Endothelial cell of umbilical vein (primary cell): ENCODE measurements at regions not wholly inside any gene's neighbourhood (a gene's known extent, or its start where the extent isn't known, plus 50 kb on each side); places are given as distances from the start of the nearest gene placed in this dataset.

Experiments
- BruUV-seq: library from RNA; stranded (reverse); fragments of 400-500 nt; replicated peaks from 2 replicates; lab custom pipeline; 2021; lab: Mats Ljungman, UMichigan
- CTCF ChIA-PET: fragments of 300-600, 350-600 bp; sonication (Branson Sonifier 250); formaldehyde crosslinking; loops from one replicate; lab custom pipeline; 2021; ENCODE audit warnings: antibody characterized with exemption, inconsistent platforms; lab: Charles Lee
- POLR2A ChIA-PET: fragments of 300-600, 350-600 bp; sonication (Branson Sonifier 250); formaldehyde crosslinking; loops from one replicate; lab custom pipeline; 2021; ENCODE audit warnings: antibody characterized with exemption, inconsistent platforms; lab: Charles Lee
- DNase-seq: peaks from one replicate; pipeline ENCODE4 v3.0.0-alpha.2; 2011; ENCODE audit warnings: low read depth, low spot score
- FAIRE-seq: peaks from 2 replicates; lab custom pipeline; 2011; peaks lifted over from hg19 to GRCh38; lab: Jason Lieb, UNC
- H2AFZ ChIP-seq: 2 replicates; pipeline ENCODE4 v1.6.0; 2012; ENCODE audit warnings: low read depth, low read length, control low read depth, inconsistent platforms
- H3K27ac ChIP-seq: 2 replicates; pipeline ENCODE4 v1.5.1; 2011; ENCODE audit warnings: low read depth, mild to moderate bottlenecking, control low read depth, low read length, moderate library complexity; ENCODE audit not compliant: insufficient read depth
- H3K27me3 ChIP-seq, 2 experiments: 2 replicates each; pipeline versions ENCODE4 v1.6.0 to v1.6.1; 2011; ENCODE audit warnings: low read length in 2 of 2, mixed read lengths in 1 of 2; ENCODE audit not compliant: control insufficient read depth in 2 of 2, insufficient read depth in 2 of 2
- H3K36me3 ChIP-seq, 2 experiments: 2 replicates in 1 of 2; 3 replicates in 1 of 2; pipeline ENCODE4 v1.5.1; 2011; ENCODE audit warnings: low read length in 2 of 2, mild to moderate bottlenecking in 1 of 2, moderate library complexity in 1 of 2; ENCODE audit not compliant: control insufficient read depth in 2 of 2, insufficient read depth in 2 of 2; ENCODE audit errors: extremely low read depth in 1 of 2
- H3K4me1 ChIP-seq: 3 replicates; pipeline ENCODE4 v1.5.1; 2011; ENCODE audit warnings: mild to moderate bottlenecking, low read length; ENCODE audit not compliant: control insufficient read depth, insufficient read depth; ENCODE audit errors: extremely low read depth
- H3K4me2 ChIP-seq: 2 replicates; pipeline ENCODE4 v1.6.1; 2011; ENCODE audit warnings: low read length, control low read depth, mixed read lengths; ENCODE audit not compliant: insufficient read depth
- H3K4me3 ChIP-seq, 3 experiments: fragments of 200-600 bp in 1 of 3; sonication (generic), shearing (Covaris generic) in 1 of 3; replicated peaks in 1 of 3; 2 replicates each; pipeline ENCODE4 v1.5.1; 2011 to 2016; ENCODE audit warnings: control low read depth in 3 of 3, low read length in 3 of 3, mild to moderate bottlenecking in 2 of 3, inconsistent platforms in 1 of 3, low read depth in 1 of 3, moderate library complexity in 1 of 3; ENCODE audit not compliant: insufficient read depth in 1 of 3
- H3K79me2 ChIP-seq: 2 replicates; pipeline ENCODE4 v1.6.0; 2012; ENCODE audit warnings: low read length, inconsistent platforms; ENCODE audit not compliant: control insufficient read depth, insufficient read depth
- H3K9ac ChIP-seq: replicated peaks from 2 replicates; pipeline ENCODE3; 2011; ENCODE audit warnings: low read length, control low read depth; ENCODE audit not compliant: insufficient read depth; ENCODE audit errors: extremely low read depth
- H3K9me1 ChIP-seq: replicated peaks from 3 replicates; pipeline ENCODE4 v1.6.0; 2011; ENCODE audit warnings: mild to moderate bottlenecking, low read length; ENCODE audit not compliant: control insufficient read depth, insufficient read depth; ENCODE audit errors: extremely low read depth
- H3K9me3 ChIP-seq: replicated peaks from 2 replicates; pipeline ENCODE4 v1.5.1; 2012; ENCODE audit warnings: low read length, inconsistent platforms; ENCODE audit not compliant: control insufficient read depth, insufficient read depth
- H4K20me1 ChIP-seq: replicated peaks from 2 replicates; pipeline ENCODE3; 2011; ENCODE audit warnings: mild to moderate bottlenecking, low read length; ENCODE audit not compliant: control insufficient read depth, insufficient read depth; ENCODE audit errors: extremely low read depth
- CTCF ChIP-seq, 2 donors: IDR thresholded peaks; 1 replicate in 1 of 2; 2 replicates in 1 of 2; pipeline ENCODE4 v1.5.1; 2011; ENCODE audit warnings: low read length in 2 of 2, mild to moderate bottlenecking in 2 of 2, moderate library complexity in 2 of 2, control low read depth in 1 of 2, inconsistent platforms in 1 of 2, low read depth in 1 of 2; ENCODE audit not compliant: insufficient read depth in 1 of 2; ENCODE audit errors: extremely low read depth in 1 of 2
- EZH2 ChIP-seq: IDR thresholded peaks from 2 replicates; pipeline ENCODE4 v1.6.1; 2012; ENCODE audit warnings: borderline replicate concordance, low read depth, mild to moderate bottlenecking, moderate library complexity, low read length, inconsistent platforms; ENCODE audit not compliant: severe bottlenecking
- FOS ChIP-seq: IDR thresholded peaks from 2 replicates; pipeline ENCODE4 v1.6.1; 2011; ENCODE audit warnings: mild to moderate bottlenecking, low read length, moderate library complexity, borderline replicate concordance; ENCODE audit not compliant: insufficient read depth
- GATA2 ChIP-seq: IDR thresholded peaks from 2 replicates; pipeline ENCODE4 v1.7.0; 2011; ENCODE audit warnings: low read depth, mild to moderate bottlenecking, moderate library complexity, mixed read lengths, low read length; ENCODE audit not compliant: insufficient read length, insufficient read depth
- JUN ChIP-seq: IDR thresholded peaks from 2 replicates; pipeline ENCODE4 v1.6.1; 2011; ENCODE audit warnings: borderline replicate concordance, low read depth; ENCODE audit not compliant: insufficient read length, insufficient read depth
- MAX ChIP-seq: IDR thresholded peaks from 2 replicates; pipeline ENCODE4 v1.6.1; 2011; ENCODE audit not compliant: insufficient read depth, insufficient read length
- MYC ChIP-seq: IDR thresholded peaks from one replicate; pipeline ENCODE4 v1.6.1; 2011; ENCODE audit warnings: mild to moderate bottlenecking, low read depth, low read length
- POLR2A ChIP-seq: IDR thresholded peaks from 2 replicates; pipeline ENCODE4 v1.6.1; 2012; ENCODE audit warnings: low read depth, mild to moderate bottlenecking, control low read depth, low read length
- POLR2AphosphoS5 ChIP-seq: IDR thresholded peaks from 2 replicates; pipeline ENCODE4 v1.6.1; 2012; ENCODE audit warnings: low read depth, mild to moderate bottlenecking, control low read depth, low read length, moderate library complexity; ENCODE audit not compliant: insufficient read depth
- dilution Hi-C: fragments of 300-500 bp; cut with MboI; formaldehyde crosslinking; loops from one replicate; pipeline ENCODE4 v1.15.0; 2019; ENCODE audit warnings: low sequenced_read_pairs; ENCODE audit not compliant: extremely low pct_ligation_motif_present
- intact Hi-C: fragments of 100-400 bp; cut with micrococcal nuclease; formaldehyde crosslinking; loops from one replicate; pipeline ENCODE4 v1.10.0; 2022

GRCh38 chr3:192063570-192063969 is 602.6 kb downstream of the PYDC2 start:
- POLR2A ChIA-PET = no interaction called here
- Histone ChIP-seq H3K27ac (peak overlapping the region; percentile 64), H3K9me1 (no peaks in the 10 kb centered on the region), H4K20me1 (no peaks in the 10 kb centered on the region), H3K27me3 (no peaks in the 10 kb centered on the region), H3K4me2 (peak overlapping the region; percentile 58), H3K9me3 (no peaks in the 10 kb centered on the region), H3K36me3 (no peaks in the 10 kb centered on the region), H2AFZ (peak overlapping the region; percentile 85), H3K4me3 (peak overlapping the region in 2 of 3 experiments; percentile 12 to 41), H3K4me1 (peaks cover 14% of the 10 kb centered on the region), H3K9ac (peak overlapping the region; percentile 17), H3K79me2 (no peaks in the 10 kb centered on the region)
- DNase-seq (peak; percentile 59), FAIRE-seq (peak; percentile 83)
- dilution Hi-C loops = no loop called here
- intact Hi-C loops = loop anchor here (1.0 to 10.0 kb wide), 2 partner anchors 8 to 729 kb away; partner anchors contain the start of gene UTS2B
- BruUV-seq = no TSS peak
- TF ChIP-seq FOS (peak; percentile 36), GATA2 (no peak), EZH2 (no peak), CTCF (IDR thresholded peaks at IDR 0.05; ENCODE audit: extremely low read depth in 1 of 2, insufficient read depth in 1 of 2, low read depth in 1 of 2, low read length in 2 of 2) (peak in 1 of 2 donors; percentile 1)
- CTCF ChIA-PET = no interaction called here

GRCh38 chr3:192064959-192065358 is 604.0 kb downstream of the PYDC2 start:
- H2AFZ ChIP-seq = no peak overlapping the region
- no peaks in the 10 kb centered on the region for H3K79me2 ChIP-seq
- no peaks in the 10 kb centered on the region for H3K9me1 ChIP-seq
- POLR2A ChIA-PET = no interaction called here
- dilution Hi-C loops = no loop called here
- no peaks in the 10 kb centered on the region for H3K36me3 ChIP-seq
- no peaks in the 10 kb centered on the region for H4K20me1 ChIP-seq
- no TSS peak for BruUV-seq
- H3K4me3 ChIP-seq = no peak overlapping the region
- DNase-seq = no peak
- no peak overlapping the region for H3K27ac ChIP-seq
- H3K4me1 ChIP-seq = peaks cover 14% of the 10 kb centered on the region
- CTCF ChIA-PET = no interaction called here
- H3K9ac ChIP-seq = no peak overlapping the region
- H3K27me3 ChIP-seq = no peaks in the 10 kb centered on the region
- FAIRE-seq = no peak
- TF ChIP-seq JUN = no peak
- no peak for TF ChIP-seq GATA2
- TF ChIP-seq FOS = no peak
- TF ChIP-seq MYC = no peak
- TF ChIP-seq POLR2AphosphoS5 = no peak
- no peak for TF ChIP-seq CTCF (IDR thresholded peaks at IDR 0.05; ENCODE audit: extremely low read depth in 1 of 2, insufficient read depth in 1 of 2, low read depth in 1 of 2, low read length in 2 of 2)
- no peak for TF ChIP-seq POLR2A
- TF ChIP-seq EZH2 = no peak
- TF ChIP-seq MAX = no peak
- H3K4me2 ChIP-seq = no peak overlapping the region
- H3K9me3 ChIP-seq = no peaks in the 10 kb centered on the region
- intact Hi-C loops = loop anchor here (10.0 kb wide), 1 partner anchor 730 kb away; the partner anchor contains the start of gene UTS2B
